ENCODE measurements at regions not wholly inside any gene's neighbourhood (a gene's known extent, or its start where the extent isn't known, plus 50 kb on each side); places are given as distances from the start of the nearest gene placed in this dataset.

- TF ChIP-seq SIN3A (IDR thresholded peaks at IDR 0.05; ENCODE audit: borderline replicate concordance, low read depth, low read length) (no peak), CC2D1A (CRISPR knock-in tag; IDR thresholded peaks at IDR 0.05) (no peak), MXI1 (IDR thresholded peaks at IDR 0.05; ENCODE audit: borderline replicate concordance, low read depth, low read length) (no peak), ATF7-NPFF (CRISPR knock-in tag; IDR thresholded peaks at IDR 0.05; ENCODE audit: low read depth) (no peak)
These were observed 366.1 kb upstream of the PTBP2 start (continued) for GRCh38 chr1:96355521-96355920.

GRCh38 chr1:96355961-96356360, 365.6 kb upstream of the PTBP2 start:
- FAIRE-seq (no peak), DNase-seq (ENCODE audit: low spot score) (no peak), ATAC-seq (no peak)
- no peaks in the 10 kb centered on the region for H3K36me3 ChIP-seq (replicated peaks in 1 of 2; ENCODE audit: control insufficient read depth in 1 of 2, insufficient read depth in 2 of 2, low read length in 2 of 2)
- no peaks in the 10 kb centered on the region for H3K79me2 ChIP-seq (ENCODE audit: insufficient read depth, low read length)
- H3K27ac ChIP-seq (ENCODE audit: extremely low read length, insufficient read depth, low read length): no peak overlapping the region
- POLR2A ChIA-PET: no interaction called here
- in situ Hi-C loops (cut with HindIII; ENCODE audit: extremely low pct_ligation_motif_present, low pct_unique_long_range_greater_than_20kb): no loop called here
- no peak overlapping the region for H2AFZ ChIP-seq (ENCODE audit: low read length)
- WGBS (ENCODE audit: low lambda C conversion rate): 5% methylated on average over 2 of the region's 2 CpGs
- no peaks in the 10 kb centered on the region for H3K4me1 ChIP-seq (ENCODE audit: insufficient read depth, low read length)
- H3K9me3 ChIP-seq (ENCODE audit: low read length): no peaks in the 10 kb centered on the region
- H3K4me3 ChIP-seq (replicated peaks in 1 of 3; ENCODE audit: insufficient read depth in 1 of 3, low read depth in 2 of 3, low read length in 3 of 3): no peak overlapping the region
- TF ChIP-seq TRIM22 (IDR thresholded peaks at IDR 0.05) (no peak), HIC2 (CRISPR knock-in tag; IDR thresholded peaks at IDR 0.05; ENCODE audit: low read depth) (no peak), POGZ (CRISPR knock-in tag; IDR thresholded peaks at IDR 0.05) (no peak), ZBTB46 (CRISPR knock-in tag; IDR thresholded peaks at IDR 0.05; ENCODE audit: borderline replicate concordance) (no peak)
- intact Hi-C loops (cut with micrococcal nuclease; ENCODE audit: unreplicated experiment): no loop called here
- CTCF ChIA-PET (ENCODE audit: low intra/inter-chr PET ratio, low total read pairs): no interaction called here
- no peak overlapping the region for H3K4me2 ChIP-seq (ENCODE audit: low read depth, low read length)
- no TSS peak for BruUV-seq (replicated peaks)
- no peaks in the 10 kb centered on the region; a peak in 1 of 5 replicates for H3K27me3 ChIP-seq (ENCODE audit: control insufficient read depth in 1 of 2, insufficient read depth in 2 of 2, low read length in 2 of 2)
- H3K9ac ChIP-seq (ENCODE audit: insufficient read depth, low read depth, low read length): no peak overlapping the region
- H4K20me1 ChIP-seq (ENCODE audit: insufficient read depth, low read length): no peaks in the 10 kb centered on the region
